ENCODE measurements at regions not wholly inside any gene's neighbourhood (a gene's known extent, or its start where the extent isn't known, plus 50 kb on each side); places are given as distances from the start of the nearest gene placed in this dataset.
A peak's percentile ranks its signal among the peaks of the same experiment; 100 is the strongest.
"Not testable (repeated sequence)": the region's sequence is repeated elsewhere in the genome, so short reads cannot be mapped to it uniquely, and the experiment has no call there.

- no peak for DNase-seq (ENCODE audit: low spot score)
Observed at GRCh38 chr7:116377721-116378120, 121.8 kb upstream of the CAV2 start.

GRCh38 chr7:116380025-116380424 lies 119.5 kb upstream of the CAV2 start:
- DNase-seq (ENCODE audit: low spot score) = no peak

GRCh38 chr7:116382375-116382774 lies 117.2 kb upstream of the CAV2 start:
- no peak for DNase-seq (ENCODE audit: low spot score)

- no peak for DNase-seq (ENCODE audit: low spot score)
Observed at GRCh38 chr7:116384936-116385635, 114.5 kb upstream of the CAV2 start.

- no peak for DNase-seq (ENCODE audit: low spot score)
Observed at GRCh38 chr7:116386674-116387073, 112.9 kb upstream of the CAV2 start.

GRCh38 chr7:116390363-116390762 lies 109.2 kb upstream of the CAV2 start:
- DNase-seq (ENCODE audit: low spot score) = no peak

GRCh38 chr7:116392806-116393205 lies 106.7 kb upstream of the CAV2 start:
- DNase-seq (ENCODE audit: low spot score) = no peak

- no peak for DNase-seq (ENCODE audit: low spot score)
Observed at GRCh38 chr7:116393654-116394053, 105.9 kb upstream of the CAV2 start.

- no peak for DNase-seq (ENCODE audit: low spot score)
Observed at GRCh38 chr7:116394106-116394505, 105.4 kb upstream of the CAV2 start.

- DNase-seq (ENCODE audit: low spot score) = peak; percentile 74
Observed at GRCh38 chr7:116395141-116395791, 104.3 kb upstream of the CAV2 start.

GRCh38 chr7:116398672-116399071 lies 100.9 kb upstream of the CAV2 start:
- DNase-seq (ENCODE audit: low spot score) = no peak

- DNase-seq (ENCODE audit: low spot score) = no peak
Observed at GRCh38 chr7:116399819-116400218, 99.7 kb upstream of the CAV2 start.

GRCh38 chr7:116400522-116400921 lies 99.0 kb upstream of the CAV2 start:
- no peak for DNase-seq (ENCODE audit: low spot score)

GRCh38 chr7:116401711-116402110 lies 97.8 kb upstream of the CAV2 start:
- DNase-seq (ENCODE audit: low spot score) = no peak

GRCh38 chr7:116403265-116403664 lies 96.3 kb upstream of the CAV2 start:
- no peak for DNase-seq (ENCODE audit: low spot score)

- DNase-seq (ENCODE audit: low spot score) = no peak
Observed at GRCh38 chr7:116404389-116404788, 95.1 kb upstream of the CAV2 start.

GRCh38 chr7:116405810-116406209 lies 93.7 kb upstream of the CAV2 start:
- no peak for DNase-seq (ENCODE audit: low spot score)

- DNase-seq (ENCODE audit: low spot score) = no peak
Observed at GRCh38 chr7:116407165-116407564, 92.4 kb upstream of the CAV2 start.

- no peak for DNase-seq (ENCODE audit: low spot score)
Observed at GRCh38 chr7:116408166-116408565, 91.4 kb upstream of the CAV2 start.

GRCh38 chr7:116408831-116409453 lies 90.6 kb upstream of the CAV2 start:
- DNase-seq (ENCODE audit: low spot score) = not testable (repeated sequence)

GRCh38 chr7:116410694-116411093 lies 88.8 kb upstream of the CAV2 start:
- DNase-seq (ENCODE audit: low spot score) = not testable (repeated sequence)

GRCh38 chr7:116417593-116418345 lies 81.8 kb upstream of the CAV2 start:
- no peak for DNase-seq (ENCODE audit: low spot score)

- DNase-seq (ENCODE audit: low spot score) = no peak
Observed at GRCh38 chr7:116418524-116418923, 81.0 kb upstream of the CAV2 start.
